ENCODE measurements at regions not wholly inside any gene's neighbourhood (a gene's known extent, or its start where the extent isn't known, plus 50 kb on each side); places are given as distances from the start of the nearest gene placed in this dataset.

- TF ChIP-seq ZNF449 (tag by site-specific recombination; IDR thresholded peaks at IDR 0.05): peak; percentile 32; the same call in 1 of the 2 replicates
- TF ChIP-seq SCRT1 (tag by site-specific recombination; IDR thresholded peaks at IDR 0.05; ENCODE audit: borderline replicate concordance): no peak
- no peak for TF ChIP-seq ZNF501 (tag by site-specific recombination; IDR thresholded peaks at IDR 0.05)
- no peak overlapping the region for H3K4me3 ChIP-seq (ENCODE audit: low read depth, low read length)
Measured at GRCh38 chrX:39777623-39778025, 320.1 kb downstream of the BCOR start.

DNA sequence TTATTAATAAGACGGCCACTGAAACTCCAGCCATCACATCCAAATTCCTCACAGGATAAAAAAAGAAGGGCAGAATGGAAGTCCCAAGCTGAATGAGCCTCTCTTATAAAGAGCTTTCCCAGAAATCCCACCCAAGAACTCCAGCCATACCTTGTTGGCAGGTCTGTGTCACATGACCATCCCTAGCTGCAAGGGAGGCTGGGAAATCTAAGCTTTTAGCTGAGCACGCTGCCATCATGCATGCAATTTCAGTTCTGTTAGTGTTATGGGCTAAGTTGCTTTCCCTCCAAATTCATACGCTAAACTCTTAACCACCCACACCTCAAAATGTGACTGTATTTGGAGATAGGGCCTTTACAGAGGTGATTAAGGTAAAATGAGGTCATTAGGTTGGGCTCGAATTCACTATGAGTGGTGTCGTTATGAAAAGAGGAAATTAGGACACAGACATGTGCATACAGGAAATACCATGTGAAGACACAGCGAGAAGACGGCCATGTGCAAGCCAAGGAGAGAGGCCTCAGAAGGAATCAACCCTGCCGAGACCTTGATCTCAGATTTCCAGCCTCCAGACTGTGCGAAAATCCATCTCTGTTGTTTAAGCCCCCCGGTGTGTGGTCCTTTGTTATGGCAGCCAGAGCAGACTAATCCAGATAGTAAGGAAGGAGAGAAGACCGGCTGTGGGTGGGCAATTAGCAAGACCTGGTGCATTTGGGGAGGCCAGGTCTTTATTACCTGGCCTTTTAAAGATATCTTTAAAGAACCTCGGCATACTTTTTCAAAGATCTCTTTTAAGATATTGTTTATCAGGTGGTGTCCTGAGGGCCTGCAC lies 317.6 kb downstream of the BCOR start:
- Histone ChIP-seq H3K36me3 (ENCODE audit: control insufficient read depth in 2 of 2, insufficient read depth in 1 of 2, low read length in 2 of 2) (no peaks in the 10 kb centered on the region), H3K9me3 (ENCODE audit: control insufficient read depth, insufficient read depth, low read depth, low read length) (no peaks in the 10 kb centered on the region), H3K27ac (ENCODE audit: extremely low read depth, low read depth, low read length) (no peak overlapping the region), H3K4me3 (ENCODE audit: low read depth, low read length) (no peak overlapping the region), H3K4me1 (ENCODE audit: control insufficient read depth, insufficient read depth, low read length) (no peaks in the 10 kb centered on the region)
- POLR2A ChIA-PET: no interaction called here
- CTCF ChIA-PET: no interaction called here
- TF ChIP-seq BCL11B (tag by site-specific recombination; IDR thresholded peaks at IDR 0.05; ENCODE audit: low read depth) (no peak), TRIM28 (IDR thresholded peaks at IDR 0.05; ENCODE audit: borderline replicate concordance, low read length) (peak; percentile 73; the same call in 1 of the 2 replicates), KLF10 (tag by site-specific recombination; IDR thresholded peaks at IDR 0.05) (no peak), ZNF114 (tag by site-specific recombination; IDR thresholded peaks at IDR 0.05) (no peak)

More at GRCh38 chrX:39777623-39778025, 320.1 kb downstream of the BCOR start:
- no peaks in the 10 kb centered on the region for H3K4me1 ChIP-seq (ENCODE audit: control insufficient read depth, insufficient read depth, low read length)
- H3K27ac ChIP-seq (ENCODE audit: extremely low read depth, low read depth, low read length): no peak overlapping the region
- ChIA-PET CTCF (interaction anchor here (0.7 kb wide), 1 partner anchor 188 kb away, joined by 4 read pairs; no protein-coding TSS in a partner anchor), POLR2A (no interaction called here)
- no peaks in the 10 kb centered on the region for H3K36me3 ChIP-seq (ENCODE audit: control insufficient read depth in 2 of 2, insufficient read depth in 1 of 2, low read length in 2 of 2)
- no peaks in the 10 kb centered on the region for H3K9me3 ChIP-seq (ENCODE audit: control insufficient read depth, insufficient read depth, low read depth, low read length)

GRCh38 chrX:39782276-39782675 lies 315.5 kb downstream of the BCOR start:
- POLR2A ChIA-PET: no interaction called here
- TF ChIP-seq ZNF341 (tag by site-specific recombination; IDR thresholded peaks at IDR 0.05; ENCODE audit: low read depth) (peak; percentile 62), ZNF514 (tag by site-specific recombination; IDR thresholded peaks at IDR 0.05) (no peak)
- CTCF ChIA-PET: interaction anchor here (0.6 to 0.7 kb wide), 2 partner anchors 30 to 407 kb away, joined by 3 to 5 read pairs; no protein-coding TSS in a partner anchor

GRCh38 chrX:39787999-39788398 lies 309.8 kb downstream of the BCOR start:
- POLR2A ChIA-PET: no interaction called here
- TF ChIP-seq, protein P1, sequence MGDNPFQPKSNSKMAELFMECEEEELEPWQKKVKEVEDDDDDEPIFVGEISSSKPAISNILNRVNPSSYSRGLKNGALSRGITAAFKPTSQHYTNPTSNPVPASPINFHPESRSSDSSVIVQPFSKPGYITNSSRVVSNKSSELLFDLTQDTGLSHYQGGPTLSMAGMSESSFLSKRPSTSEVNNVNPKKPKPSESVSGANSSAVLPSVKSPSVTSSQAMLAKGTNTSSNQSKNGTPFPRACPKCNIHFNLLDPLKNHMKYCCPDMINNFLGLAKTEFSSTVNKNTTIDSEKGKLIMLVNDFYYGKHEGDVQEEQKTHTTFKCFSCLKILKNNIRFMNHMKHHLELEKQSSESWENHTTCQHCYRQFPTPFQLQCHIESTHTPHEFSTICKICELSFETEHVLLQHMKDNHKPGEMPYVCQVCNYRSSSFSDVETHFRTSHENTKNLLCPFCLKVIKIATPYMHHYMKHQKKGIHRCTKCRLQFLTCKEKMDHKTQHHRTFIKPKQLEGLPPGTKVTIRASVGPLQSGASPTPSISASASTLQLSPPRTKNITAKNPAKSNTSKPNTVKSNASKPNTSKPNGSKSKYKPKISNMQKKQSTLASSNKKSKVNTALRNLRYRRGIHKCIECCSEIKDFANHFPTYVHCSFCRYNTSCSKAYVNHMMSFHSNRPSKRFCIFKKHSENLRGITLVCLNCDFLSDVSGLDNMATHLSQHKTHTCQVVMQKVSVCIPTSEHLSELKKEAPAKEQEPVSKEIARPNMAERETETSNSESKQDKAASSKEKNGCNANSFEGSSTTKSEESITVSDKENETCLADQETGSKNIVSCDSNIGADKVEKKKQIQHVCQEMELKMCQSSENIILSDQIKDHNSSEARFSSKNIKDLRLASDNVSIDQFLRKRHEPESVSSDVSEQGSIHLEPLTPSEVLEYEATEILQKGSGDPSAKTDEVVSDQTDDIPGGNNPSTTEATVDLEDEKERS (tag by site-specific recombination; IDR thresholded peaks at IDR 0.05): no peak
- TF ChIP-seq ZNF214 (tag by site-specific recombination; IDR thresholded peaks at IDR 0.05; ENCODE audit: borderline replicate concordance) (no peak), PRDM1 (tag by site-specific recombination; IDR thresholded peaks at IDR 0.05) (no peak), SCRT1 (tag by site-specific recombination; IDR thresholded peaks at IDR 0.05; ENCODE audit: borderline replicate concordance) (no peak), REPIN1 (tag by site-specific recombination; IDR thresholded peaks at IDR 0.05; ENCODE audit: low read depth) (no peak), ZNF2 (tag by site-specific recombination; IDR thresholded peaks at IDR 0.05) (no peak), ZNF335 (tag by site-specific recombination; conservative IDR thresholded peaks at IDR 0.05) (no peak), PRDM10 (tag by site-specific recombination; IDR thresholded peaks at IDR 0.05) (no peak), ZNF423 (tag by site-specific recombination; IDR thresholded peaks at IDR 0.05) (no peak), ZNF510 (tag by site-specific recombination; IDR thresholded peaks at IDR 0.05; ENCODE audit: insufficient replicate concordance) (no peak)

More at GRCh38 chrX:39782276-39782675, 315.5 kb downstream of the BCOR start:
- Histone ChIP-seq H3K36me3 (ENCODE audit: control insufficient read depth in 2 of 2, insufficient read depth in 1 of 2, low read length in 2 of 2) (no peaks in the 10 kb centered on the region), H3K27ac (ENCODE audit: extremely low read depth, low read depth, low read length) (no peak overlapping the region), H3K4me3 (ENCODE audit: low read depth, low read length) (no peak overlapping the region), H3K9me3 (ENCODE audit: control insufficient read depth, insufficient read depth, low read depth, low read length) (no peaks in the 10 kb centered on the region), H3K4me1 (ENCODE audit: control insufficient read depth, insufficient read depth, low read length) (no peaks in the 10 kb centered on the region)

More at GRCh38 chrX:39787999-39788398, 309.8 kb downstream of the BCOR start:
- Histone ChIP-seq H3K27ac (ENCODE audit: extremely low read depth, low read depth, low read length) (no peak overlapping the region), H3K4me1 (ENCODE audit: control insufficient read depth, insufficient read depth, low read length) (no peaks in the 10 kb centered on the region), H3K4me3 (ENCODE audit: low read depth, low read length) (no peak overlapping the region), H3K36me3 (ENCODE audit: control insufficient read depth in 2 of 2, insufficient read depth in 1 of 2, low read length in 2 of 2) (no peaks in the 10 kb centered on the region), H3K9me3 (ENCODE audit: control insufficient read depth, insufficient read depth, low read depth, low read length) (no peaks in the 10 kb centered on the region)
- CTCF ChIA-PET: no interaction called here

Data from HEK293 (cell line).